Uterus (tissue), 3 donors: ENCODE measurements at regions not wholly inside any gene's neighbourhood (a gene's known extent, or its start where the extent isn't known, plus 50 kb on each side); places are given as distances from the start of the nearest gene placed in this dataset.

Source experiments
- DNase-seq, 2 donors: peaks; one replicate each; pipeline ENCODE4 v3.0.0-alpha.2; 2019 to 2020
- H3K27ac ChIP-seq, 2 donors: fragments of 200-600 bp; sonication (generic); 1 replicate in 1 of 2; 2 replicates in 1 of 2; pipeline ENCODE4 v1.5.1; 2016 to 2018
- H3K27me3 ChIP-seq, 2 donors: fragments of 200-600 bp; sonication (generic); one replicate each; pipeline ENCODE4 v1.5.1; 2018 to 2019; ENCODE audit warnings: control low read depth in 1 of 2
- H3K36me3 ChIP-seq, 2 donors: fragments of 200-600 bp; sonication (generic); one replicate each; pipeline ENCODE4 v1.5.1; 2019; ENCODE audit warnings: control low read depth in 1 of 2
- H3K4me1 ChIP-seq, 2 donors: fragments of 200-600 bp; sonication (generic); one replicate each; pipeline ENCODE4 v1.5.1; 2018 to 2019; ENCODE audit warnings: control low read depth in 1 of 2
- H3K4me3 ChIP-seq, 2 donors: fragments of 200-600 bp; sonication (generic); 1 replicate in 1 of 2; 2 replicates in 1 of 2; pipeline ENCODE4 v1.5.1; 2018 to 2019; ENCODE audit warnings: mild to moderate bottlenecking in 1 of 2
- H3K9me3 ChIP-seq, 2 donors: fragments of 200-600 bp; sonication (generic); one replicate each; pipeline ENCODE4 v1.5.1; 2019; ENCODE audit warnings: control low read depth in 1 of 2
- CTCF ChIP-seq, 4 experiments: fragments of 200-600 bp in 2 of 4; fragments of 450-650 bp in 2 of 4; sonication (generic) in 2 of 4; IDR thresholded peaks; one replicate each; pipeline ENCODE4 v1.5.1; 2016 to 2019; ENCODE audit warnings: antibody characterized with exemption in 4 of 4, mild to moderate bottlenecking in 2 of 4, moderate library complexity in 1 of 4
- POLR2A ChIP-seq, 2 donors: fragments of 450-650 bp; IDR thresholded peaks; one replicate each; pipeline ENCODE4 v1.6.1; 2016; ENCODE audit warnings: antibody characterized with exemption in 2 of 2, mild to moderate bottlenecking in 1 of 2, moderate library complexity in 1 of 2
- intact Hi-C: fragments of 100-400 bp; cut with DNase I; formaldehyde crosslinking; loops from one replicate; pipeline ENCODE4 v1.15.1; 2023; ENCODE audit warnings: low total_unique reads
- donor health status: DM: yes; HTN: yes; CAD: no.

DNA sequence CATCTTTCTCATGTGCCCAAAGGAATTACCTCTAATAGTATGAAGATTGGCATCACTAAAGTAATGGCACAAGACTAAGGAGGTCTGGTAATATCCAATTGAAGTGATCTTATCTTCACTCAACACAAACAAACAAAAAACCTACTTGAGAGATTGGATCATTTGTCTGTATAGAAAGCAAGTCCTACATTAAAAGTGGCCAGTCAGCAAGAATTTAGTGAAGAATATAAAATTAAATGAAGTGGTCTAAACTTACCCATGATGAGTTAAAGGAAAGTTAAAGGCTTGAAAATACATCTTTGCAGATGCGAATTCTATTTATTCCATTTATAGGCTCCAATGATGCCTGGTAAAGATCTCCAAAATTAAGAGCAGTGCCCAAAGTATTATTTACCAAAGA is 350.3 kb upstream of the PCSK5 start:
- Histone ChIP-seq H3K36me3 (no peaks in the 10 kb centered on the region), H3K27ac (no peak overlapping the region), H3K27me3 (no peaks in the 10 kb centered on the region), H3K9me3 (no peaks in the 10 kb centered on the region), H3K4me3 (no peak overlapping the region), H3K4me1 (no peaks in the 10 kb centered on the region)
- TF ChIP-seq POLR2A (IDR thresholded peaks at IDR 0.05) (no peak), CTCF (IDR thresholded peaks at IDR 0.05) (no peak)
- intact Hi-C loops: no loop called here
- no peak for DNase-seq

- Histone ChIP-seq H3K4me1 (no peaks in the 10 kb centered on the region), H3K4me3 (no peak overlapping the region), H3K9me3 (no peaks in the 10 kb centered on the region), H3K36me3 (no peaks in the 10 kb centered on the region), H3K27me3 (no peaks in the 10 kb centered on the region), H3K27ac (no peak overlapping the region)
- DNase-seq: no peak
- intact Hi-C loops: no loop called here
- TF ChIP-seq CTCF (IDR thresholded peaks at IDR 0.05) (no peak), POLR2A (IDR thresholded peaks at IDR 0.05) (no peak)
Measured at GRCh38 chr9:75541734-75542133, 348.7 kb upstream of the PCSK5 start.

DNA sequence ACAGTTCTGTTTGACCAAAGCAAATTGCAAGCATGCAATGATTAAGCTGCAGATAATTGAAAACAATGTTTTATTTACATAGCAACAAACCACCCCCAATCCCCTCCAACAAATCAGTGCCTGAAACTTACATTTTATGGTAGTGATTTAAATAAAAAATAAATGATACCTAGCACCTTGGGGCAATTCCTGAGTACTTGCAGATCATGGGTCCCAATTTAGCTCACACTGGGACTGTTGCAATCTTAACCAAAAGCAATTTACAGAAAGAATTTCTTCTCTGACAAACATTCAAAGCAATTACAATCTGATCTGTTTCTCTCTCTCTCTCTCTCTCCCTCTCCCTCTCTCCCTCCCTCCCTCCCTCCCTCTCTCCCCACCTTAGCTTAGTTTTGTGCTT is 345.7 kb upstream of the PCSK5 start:
- H3K9me3 ChIP-seq: no peaks in the 10 kb centered on the region
- TF ChIP-seq CTCF (IDR thresholded peaks at IDR 0.05): no peak
- no peak for TF ChIP-seq POLR2A (IDR thresholded peaks at IDR 0.05)
- no peak for DNase-seq
- H3K27ac ChIP-seq: no peak overlapping the region
- H3K36me3 ChIP-seq: no peaks in the 10 kb centered on the region
- intact Hi-C loops: no loop called here
- no peaks in the 10 kb centered on the region for H3K4me1 ChIP-seq
- no peaks in the 10 kb centered on the region for H3K27me3 ChIP-seq
- H3K4me3 ChIP-seq: no peak overlapping the region

- Histone ChIP-seq H3K36me3 (no peaks in the 10 kb centered on the region), H3K27me3 (no peaks in the 10 kb centered on the region), H3K9me3 (no peaks in the 10 kb centered on the region), H3K27ac (no peak overlapping the region), H3K4me1 (no peaks in the 10 kb centered on the region), H3K4me3 (no peak overlapping the region)
- intact Hi-C loops: no loop called here
- TF ChIP-seq CTCF (IDR thresholded peaks at IDR 0.05) (no peak), POLR2A (IDR thresholded peaks at IDR 0.05) (no peak)
- no peak for DNase-seq
Measured at GRCh38 chr9:75545287-75545686, 345.2 kb upstream of the PCSK5 start.

- H3K27ac ChIP-seq: no peak overlapping the region
- H3K27me3 ChIP-seq: no peaks in the 10 kb centered on the region
- no peaks in the 10 kb centered on the region for H3K36me3 ChIP-seq
- no peaks in the 10 kb centered on the region for H3K9me3 ChIP-seq
- H3K4me3 ChIP-seq: no peak overlapping the region
- intact Hi-C loops: no loop called here
- no peak for TF ChIP-seq POLR2A (IDR thresholded peaks at IDR 0.05)
- TF ChIP-seq CTCF (IDR thresholded peaks at IDR 0.05): no peak
- no peak for DNase-seq
- H3K4me1 ChIP-seq: no peaks in the 10 kb centered on the region
Measured at GRCh38 chr9:75548871-75549270, 341.6 kb upstream of the PCSK5 start.
